Memory B cell (primary cell): ENCODE measurements at regions not wholly inside any gene's neighbourhood (a gene's known extent, or its start where the extent isn't known, plus 50 kb on each side); places are given as distances from the start of the nearest gene placed in this dataset.

Experiments
- ATAC-seq: fragments of 150-1000 bp; cut with Tn5 transposase; 2 replicates; pipeline ENCODE4 v1.10.0; 2021; ENCODE audit warnings: low read depth, mild to moderate bottlenecking, moderate library complexity
- DNase-seq, 2 donors: peaks; one replicate each; pipeline ENCODE4 v3.0.0; 2022; ENCODE audit warnings: low spot score in 2 of 2
- H3K27ac Mint-ChIP-seq: one replicate; pipeline ENCODE4 v1.8.0; 2022; ENCODE audit warnings: mild to moderate bottlenecking, moderate library complexity, mixed read lengths
- H3K27me3 Mint-ChIP-seq: one replicate; pipeline ENCODE4 v1.8.0; 2022; ENCODE audit warnings: mixed read lengths
- H3K36me3 Mint-ChIP-seq: one replicate; pipeline ENCODE4 v1.8.0; 2022; ENCODE audit warnings: mild to moderate bottlenecking, mixed read lengths
- H3K4me1 Mint-ChIP-seq: one replicate; pipeline ENCODE4 v1.8.0; 2022; ENCODE audit warnings: mixed read lengths
- H3K4me3 Mint-ChIP-seq: one replicate; pipeline ENCODE4 v1.8.0; 2022; ENCODE audit warnings: mild to moderate bottlenecking, moderate library complexity, mixed read lengths
- H3K9me3 Mint-ChIP-seq: one replicate; pipeline ENCODE4 v1.8.0; 2022; ENCODE audit warnings: mixed read lengths

DNA sequence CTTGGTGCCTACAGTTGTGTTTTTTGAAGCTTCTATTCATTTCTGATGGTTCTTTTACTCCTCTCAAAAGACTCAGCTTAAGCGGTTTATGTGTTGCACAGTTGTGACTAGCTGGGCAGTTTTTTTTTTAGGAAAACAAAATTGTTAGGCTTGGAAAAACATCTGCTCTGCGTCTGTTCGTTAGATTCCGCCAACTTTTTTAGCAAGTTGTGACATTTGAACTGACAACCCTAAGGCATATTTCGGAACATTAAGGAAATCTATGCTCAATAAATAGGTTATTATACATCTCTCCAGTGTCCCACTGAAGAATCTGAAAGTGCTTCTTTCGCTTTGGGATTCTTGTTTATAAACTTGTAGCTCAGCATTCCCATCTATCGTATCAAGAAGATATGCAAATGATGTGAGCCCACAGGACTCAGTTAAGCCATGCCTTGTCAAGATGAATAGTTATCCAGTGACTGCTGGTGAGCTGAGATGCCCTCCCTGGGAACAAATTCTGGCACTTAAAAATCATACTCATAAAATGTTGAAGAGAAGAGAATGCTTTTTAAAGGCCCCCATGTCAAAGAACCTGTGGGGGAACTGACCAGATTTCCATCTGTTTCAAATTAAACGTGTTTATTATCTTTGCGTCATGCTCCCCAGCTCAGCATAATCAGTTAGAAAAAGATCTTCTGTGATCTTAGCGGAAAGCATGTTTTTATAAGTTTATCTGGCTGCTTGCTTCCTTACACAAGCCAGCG is 109.0 kb upstream of the FAM20A start:
- Mint-ChIP-seq H3K4me1 (no peaks in the 10 kb centered on the region), H3K9me3 (no peaks in the 10 kb centered on the region), H3K36me3 (no peaks in the 10 kb centered on the region), H3K27ac (no peak overlapping the region), H3K27me3 (peaks cover 19% of the 10 kb centered on the region), H3K4me3 (no peak overlapping the region)
- DNase-seq (no peak), ATAC-seq (no peak)

DNA sequence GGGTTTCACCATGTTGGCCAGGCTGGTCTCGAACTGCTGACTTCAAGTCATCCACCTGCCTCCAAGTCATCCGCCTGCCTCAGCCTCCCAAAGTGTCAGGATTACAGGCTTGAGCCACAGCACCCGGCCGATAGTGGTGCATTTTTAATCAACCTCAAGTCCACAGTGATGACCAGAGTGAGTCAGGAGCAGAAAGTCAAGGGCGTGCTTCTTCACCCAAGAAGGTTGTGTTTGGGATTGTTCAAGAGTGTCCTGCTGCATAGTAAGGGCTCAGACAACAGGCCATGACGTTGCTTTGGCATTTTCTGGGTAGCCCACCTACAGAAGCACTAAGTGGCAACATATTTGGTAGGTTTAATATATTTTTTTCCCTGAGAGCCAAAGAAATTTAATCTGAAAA is 108.3 kb upstream of the FAM20A start:
- ATAC-seq (no peak), DNase-seq (no peak)
- no peaks in the 10 kb centered on the region for H3K4me1 Mint-ChIP-seq
- H3K36me3 Mint-ChIP-seq: no peaks in the 10 kb centered on the region
- H3K4me3 Mint-ChIP-seq: no peak overlapping the region
- peaks cover 18% of the 10 kb centered on the region for H3K27me3 Mint-ChIP-seq
- H3K27ac Mint-ChIP-seq: no peak overlapping the region
- no peaks in the 10 kb centered on the region for H3K9me3 Mint-ChIP-seq

- peaks cover 17% of the 10 kb centered on the region for H3K27me3 Mint-ChIP-seq
- no peaks in the 10 kb centered on the region for H3K36me3 Mint-ChIP-seq
- no peak overlapping the region for H3K27ac Mint-ChIP-seq
- H3K9me3 Mint-ChIP-seq: peaks cover 5% of the 10 kb centered on the region
- no peak overlapping the region for H3K4me3 Mint-ChIP-seq
- ATAC-seq: no peak
- DNase-seq: no peak
- H3K4me1 Mint-ChIP-seq: no peaks in the 10 kb centered on the region
Measured at GRCh38 chr17:68707031-68707430, 105.9 kb upstream of the FAM20A start.

GRCh38 chr17:68706356-68706920 is 105.3 kb upstream of the FAM20A start:
- no peaks in the 10 kb centered on the region for H3K36me3 Mint-ChIP-seq
- H3K4me1 Mint-ChIP-seq: no peaks in the 10 kb centered on the region
- H3K9me3 Mint-ChIP-seq: peaks cover 5% of the 10 kb centered on the region
- no peak overlapping the region for H3K27ac Mint-ChIP-seq
- peaks cover 14% of the 10 kb centered on the region for H3K27me3 Mint-ChIP-seq
- DNase-seq (no peak), ATAC-seq (no peak)
- no peak overlapping the region for H3K4me3 Mint-ChIP-seq

GRCh38 chr17:68705714-68706076 is 104.5 kb upstream of the FAM20A start:
- Mint-ChIP-seq H3K4me3 (no peak overlapping the region), H3K36me3 (no peaks in the 10 kb centered on the region), H3K4me1 (no peaks in the 10 kb centered on the region), H3K27me3 (peaks cover 14% of the 10 kb centered on the region), H3K9me3 (peaks cover 5% of the 10 kb centered on the region), H3K27ac (no peak overlapping the region)
- DNase-seq (no peak), ATAC-seq (no peak)

DNA sequence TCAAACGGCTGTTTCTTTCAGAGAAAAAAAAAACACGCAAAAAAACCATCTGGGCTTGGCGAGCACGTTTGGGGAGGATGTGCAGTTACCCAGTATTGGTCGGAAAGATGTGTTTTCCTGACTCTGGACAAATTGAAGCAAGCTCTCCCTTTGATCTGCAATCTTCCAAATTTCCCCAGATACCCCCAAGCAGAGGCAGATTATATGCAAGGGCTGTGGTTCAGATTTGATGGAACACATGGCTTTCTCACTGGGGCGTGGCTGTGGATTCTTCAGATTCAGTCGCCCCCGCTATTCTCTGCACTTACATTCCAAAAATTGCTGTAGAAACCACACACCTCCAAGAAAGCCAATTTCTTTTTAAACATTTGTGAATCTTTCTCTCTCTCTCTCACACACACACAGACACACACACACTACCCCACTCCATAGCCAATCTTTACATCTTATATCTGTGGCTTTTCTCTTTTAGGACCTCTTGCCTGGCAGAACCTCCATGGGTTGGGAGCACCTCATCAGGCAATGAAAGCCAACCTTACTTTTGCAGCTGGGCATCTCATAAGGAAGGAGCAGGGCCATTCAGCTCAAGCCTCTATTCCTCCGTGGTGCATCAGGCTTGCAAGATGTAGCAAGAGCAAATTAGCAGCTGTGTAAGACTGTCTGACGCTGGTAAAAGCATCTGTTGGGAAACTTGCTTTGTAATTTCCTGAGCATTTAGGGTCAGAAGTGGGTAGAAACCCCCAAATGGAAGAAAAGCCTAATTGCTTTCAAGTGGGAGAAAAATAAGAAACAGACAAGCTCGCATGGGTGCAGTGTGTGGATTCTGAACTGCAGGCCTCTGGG is 103.9 kb upstream of the FAM20A start:
- peaks cover 13% of the 10 kb centered on the region for H3K27me3 Mint-ChIP-seq
- DNase-seq (no peak), ATAC-seq (no peak)
- no peak overlapping the region for H3K27ac Mint-ChIP-seq
- H3K9me3 Mint-ChIP-seq: peaks cover 5% of the 10 kb centered on the region
- no peaks in the 10 kb centered on the region for H3K36me3 Mint-ChIP-seq
- H3K4me1 Mint-ChIP-seq: no peaks in the 10 kb centered on the region
- no peak overlapping the region for H3K4me3 Mint-ChIP-seq

DNA sequence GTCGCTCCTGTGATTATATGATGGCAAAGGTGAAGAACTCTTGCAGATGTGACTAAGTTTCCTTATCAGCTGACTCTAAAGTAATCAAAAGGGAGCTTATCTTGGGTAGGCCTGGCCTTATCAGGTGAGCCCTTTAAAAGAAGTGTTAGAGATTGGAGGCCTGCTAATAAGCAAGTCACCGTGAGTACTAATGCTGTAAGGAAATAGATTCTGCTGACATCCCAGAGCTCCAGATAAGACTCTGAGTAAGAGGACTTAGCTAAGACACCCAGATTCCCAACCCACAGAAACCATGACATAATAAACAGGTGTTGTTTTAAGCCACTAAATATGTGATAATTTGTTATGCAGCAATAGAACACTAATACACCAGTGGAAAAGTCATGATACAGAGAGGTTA is 99.9 kb upstream of the FAM20A start:
- no peak overlapping the region for H3K27ac Mint-ChIP-seq
- DNase-seq (no peak), ATAC-seq (no peak)
- peaks cover 8% of the 10 kb centered on the region for H3K27me3 Mint-ChIP-seq
- H3K4me3 Mint-ChIP-seq: no peak overlapping the region
- H3K36me3 Mint-ChIP-seq: no peaks in the 10 kb centered on the region
- no peaks in the 10 kb centered on the region for H3K4me1 Mint-ChIP-seq
- H3K9me3 Mint-ChIP-seq: peaks cover 5% of the 10 kb centered on the region

- H3K36me3 Mint-ChIP-seq: no peaks in the 10 kb centered on the region
- no peak for ATAC-seq
- H3K27ac Mint-ChIP-seq: no peak overlapping the region
- no peaks in the 10 kb centered on the region for H3K4me1 Mint-ChIP-seq
- no peak overlapping the region for H3K4me3 Mint-ChIP-seq
- peaks cover 7% of the 10 kb centered on the region for H3K9me3 Mint-ChIP-seq
- DNase-seq: no peak
- peaks cover 11% of the 10 kb centered on the region for H3K27me3 Mint-ChIP-seq
Measured at GRCh38 chr17:68700421-68700820, 99.3 kb upstream of the FAM20A start.

DNA sequence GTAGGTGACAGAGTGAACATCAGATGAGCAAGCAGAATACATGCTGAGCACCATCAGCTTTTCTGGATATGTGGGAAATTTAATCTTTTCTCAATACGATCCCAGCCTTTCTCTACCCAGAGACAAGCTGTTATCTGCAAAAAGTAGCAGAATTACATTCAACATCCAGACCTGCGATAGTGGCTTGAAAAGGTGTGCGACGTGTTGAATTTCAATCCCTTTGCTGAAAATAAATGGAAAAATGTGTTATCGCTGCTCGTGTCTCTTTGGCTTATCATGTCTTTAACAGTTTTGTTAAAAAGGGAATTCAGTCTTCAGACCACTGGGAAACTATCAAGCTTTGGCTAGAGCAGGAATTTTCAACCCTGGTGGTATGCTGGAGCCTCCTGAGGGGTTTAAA is 98.8 kb upstream of the FAM20A start:
- ATAC-seq (no peak), DNase-seq (no peak)
- Mint-ChIP-seq H3K27ac (no peak overlapping the region), H3K4me1 (no peaks in the 10 kb centered on the region), H3K36me3 (no peaks in the 10 kb centered on the region), H3K27me3 (peaks cover 11% of the 10 kb centered on the region), H3K4me3 (no peak overlapping the region), H3K9me3 (peaks cover 7% of the 10 kb centered on the region)

- Mint-ChIP-seq H3K27me3 (peaks cover 11% of the 10 kb centered on the region), H3K4me3 (no peak overlapping the region), H3K9me3 (peaks cover 7% of the 10 kb centered on the region), H3K36me3 (no peaks in the 10 kb centered on the region), H3K4me1 (no peaks in the 10 kb centered on the region), H3K27ac (no peak overlapping the region)
- no peak for DNase-seq
- ATAC-seq: no peak
Measured at GRCh38 chr17:68698746-68699145, 97.6 kb upstream of the FAM20A start.

- ATAC-seq: no peak
- Mint-ChIP-seq H3K27ac (no peak overlapping the region), H3K27me3 (peaks cover 7% of the 10 kb centered on the region), H3K36me3 (no peaks in the 10 kb centered on the region), H3K4me3 (no peak overlapping the region), H3K4me1 (no peaks in the 10 kb centered on the region), H3K9me3 (peaks cover 2% of the 10 kb centered on the region)
- DNase-seq: no peak
Measured at GRCh38 chr17:68697850-68698361, 96.7 kb upstream of the FAM20A start.

DNA sequence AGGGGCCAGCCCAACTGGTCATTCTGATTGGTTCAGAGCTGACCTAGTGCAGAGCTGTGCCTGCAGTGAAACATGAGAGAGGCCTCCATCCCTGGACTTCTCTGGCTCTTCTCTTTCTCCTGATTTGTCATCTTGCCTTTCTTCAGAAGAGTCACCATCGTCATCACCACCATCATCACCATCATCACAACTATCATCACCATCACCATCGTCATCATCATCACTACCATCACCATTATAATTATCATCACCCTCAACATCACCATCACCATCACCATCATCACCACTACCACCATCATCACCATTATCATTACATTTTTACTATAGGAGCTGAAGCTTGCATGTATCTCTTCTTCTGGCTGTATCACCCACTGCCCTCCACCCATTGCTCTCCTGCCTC is 94.5 kb upstream of the FAM20A start:
- Mint-ChIP-seq H3K27ac (no peak overlapping the region), H3K9me3 (peaks cover 2% of the 10 kb centered on the region), H3K4me3 (no peak overlapping the region), H3K4me1 (no peaks in the 10 kb centered on the region), H3K27me3 (peaks cover 3% of the 10 kb centered on the region), H3K36me3 (no peaks in the 10 kb centered on the region)
- DNase-seq: no peak
- no peak for ATAC-seq

GRCh38 chr17:68694791-68695485 is 93.8 kb upstream of the FAM20A start:
- peaks cover 3% of the 10 kb centered on the region for H3K27me3 Mint-ChIP-seq
- ATAC-seq (no peak), DNase-seq (no peak)
- no peak overlapping the region for H3K27ac Mint-ChIP-seq
- no peaks in the 10 kb centered on the region for H3K4me1 Mint-ChIP-seq
- peaks cover 2% of the 10 kb centered on the region for H3K9me3 Mint-ChIP-seq
- no peak overlapping the region for H3K4me3 Mint-ChIP-seq
- no peaks in the 10 kb centered on the region for H3K36me3 Mint-ChIP-seq

DNA sequence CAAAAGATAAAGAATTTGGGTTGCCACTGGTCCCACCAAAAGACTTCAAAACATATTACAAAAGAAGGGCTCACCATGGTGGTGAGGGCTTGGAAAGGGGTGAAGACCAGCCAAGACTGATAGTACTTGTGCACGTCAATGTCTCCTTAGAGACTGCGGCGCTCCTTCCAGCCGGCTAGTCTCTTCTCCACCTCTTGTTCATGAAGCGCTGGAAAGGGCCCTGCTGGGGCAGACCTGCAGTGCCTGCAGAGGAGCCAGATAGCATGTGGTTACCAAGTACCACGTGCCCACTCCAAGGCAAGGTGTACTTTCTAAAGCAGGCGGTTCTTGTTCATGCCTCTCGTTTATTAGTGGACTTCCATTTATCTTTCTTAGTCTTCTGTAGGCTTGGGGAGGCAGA is 92.7 kb upstream of the FAM20A start:
- no peaks in the 10 kb centered on the region for H3K36me3 Mint-ChIP-seq
- H3K4me3 Mint-ChIP-seq: no peak overlapping the region
- DNase-seq (no peak), ATAC-seq (no peak)
- H3K4me1 Mint-ChIP-seq: no peaks in the 10 kb centered on the region
- no peak overlapping the region for H3K27ac Mint-ChIP-seq
- peaks cover 2% of the 10 kb centered on the region for H3K9me3 Mint-ChIP-seq
- peaks cover 3% of the 10 kb centered on the region for H3K27me3 Mint-ChIP-seq
